Progenitor cell of endocrine pancreas (in vitro differentiated cells): ENCODE measurements at regions not wholly inside any gene's neighbourhood (a gene's known extent, or its start where the extent isn't known, plus 50 kb on each side); places are given as distances from the start of the nearest gene placed in this dataset.

Experiments
- DNase-seq: peaks from one replicate; pipeline ENCODE4 v3.0.0; 2021; ENCODE audit warnings: low spot score; ENCODE audit not compliant: unreplicated experiment
- H3K27ac Mint-ChIP-seq: 2 replicates; pipeline ENCODE4 v1.8.0; 2021; ENCODE audit warnings: mild to moderate bottlenecking, moderate library complexity, mixed read lengths
- H3K27me3 Mint-ChIP-seq: 2 replicates; pipeline ENCODE4 v1.8.0; 2021; ENCODE audit warnings: mixed read lengths
- H3K36me3 Mint-ChIP-seq: 2 replicates; pipeline ENCODE4 v1.8.0; 2022; ENCODE audit warnings: mixed read lengths; ENCODE audit not compliant: insufficient read depth
- H3K4me1 Mint-ChIP-seq: 2 replicates; pipeline ENCODE4 v1.8.0; 2021; ENCODE audit warnings: low read depth, mixed read lengths
- H3K4me3 Mint-ChIP-seq: 2 replicates; pipeline ENCODE4 v1.8.0; 2021; ENCODE audit warnings: low read depth, mild to moderate bottlenecking, moderate library complexity, mixed read lengths
- H3K9me3 Mint-ChIP-seq: 2 replicates; pipeline ENCODE4 v1.8.0; 2021; ENCODE audit warnings: low read depth, mixed read lengths
- TF ChIP-seq, protein P1 (sequence below): fragments of 200-600 bp; sonication (generic); IDR thresholded peaks from one replicate; pipeline ENCODE4 v1.5.0; 2021; ENCODE audit warnings: antibody characterized with exemption, mild to moderate bottlenecking; ENCODE audit not compliant: unreplicated experiment

DNA sequence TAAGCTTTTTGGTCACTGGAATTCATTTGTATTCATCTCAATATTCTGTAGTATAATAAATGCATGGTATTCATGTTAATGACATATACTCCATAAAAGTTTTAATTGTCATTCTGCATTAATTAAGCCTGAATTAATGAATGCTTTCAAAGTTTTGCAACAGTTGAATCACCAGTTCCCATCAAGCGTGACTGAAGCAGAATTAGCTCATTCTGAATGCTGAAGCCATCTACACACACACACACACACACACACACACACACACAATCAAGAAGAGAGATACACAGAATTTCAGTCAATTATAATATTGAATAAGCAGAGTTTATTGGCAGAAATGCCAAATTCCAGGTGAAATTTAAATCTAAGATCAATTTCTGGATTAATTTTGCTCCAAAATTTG is 252.1 kb upstream of the KCNMB2 start:
- TF ChIP-seq, protein P1, sequence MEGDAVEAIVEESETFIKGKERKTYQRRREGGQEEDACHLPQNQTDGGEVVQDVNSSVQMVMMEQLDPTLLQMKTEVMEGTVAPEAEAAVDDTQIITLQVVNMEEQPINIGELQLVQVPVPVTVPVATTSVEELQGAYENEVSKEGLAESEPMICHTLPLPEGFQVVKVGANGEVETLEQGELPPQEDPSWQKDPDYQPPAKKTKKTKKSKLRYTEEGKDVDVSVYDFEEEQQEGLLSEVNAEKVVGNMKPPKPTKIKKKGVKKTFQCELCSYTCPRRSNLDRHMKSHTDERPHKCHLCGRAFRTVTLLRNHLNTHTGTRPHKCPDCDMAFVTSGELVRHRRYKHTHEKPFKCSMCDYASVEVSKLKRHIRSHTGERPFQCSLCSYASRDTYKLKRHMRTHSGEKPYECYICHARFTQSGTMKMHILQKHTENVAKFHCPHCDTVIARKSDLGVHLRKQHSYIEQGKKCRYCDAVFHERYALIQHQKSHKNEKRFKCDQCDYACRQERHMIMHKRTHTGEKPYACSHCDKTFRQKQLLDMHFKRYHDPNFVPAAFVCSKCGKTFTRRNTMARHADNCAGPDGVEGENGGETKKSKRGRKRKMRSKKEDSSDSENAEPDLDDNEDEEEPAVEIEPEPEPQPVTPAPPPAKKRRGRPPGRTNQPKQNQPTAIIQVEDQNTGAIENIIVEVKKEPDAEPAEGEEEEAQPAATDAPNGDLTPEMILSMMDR = no peak
- H3K4me3 Mint-ChIP-seq = no peak overlapping the region
- H3K4me1 Mint-ChIP-seq = no peaks in the 10 kb centered on the region
- peaks cover 17% of the 10 kb centered on the region for H3K9me3 Mint-ChIP-seq
- H3K36me3 Mint-ChIP-seq = peaks cover 7% of the 10 kb centered on the region
- no peaks in the 10 kb centered on the region for H3K27me3 Mint-ChIP-seq
- H3K27ac Mint-ChIP-seq = no peak overlapping the region
- DNase-seq = no peak

DNA sequence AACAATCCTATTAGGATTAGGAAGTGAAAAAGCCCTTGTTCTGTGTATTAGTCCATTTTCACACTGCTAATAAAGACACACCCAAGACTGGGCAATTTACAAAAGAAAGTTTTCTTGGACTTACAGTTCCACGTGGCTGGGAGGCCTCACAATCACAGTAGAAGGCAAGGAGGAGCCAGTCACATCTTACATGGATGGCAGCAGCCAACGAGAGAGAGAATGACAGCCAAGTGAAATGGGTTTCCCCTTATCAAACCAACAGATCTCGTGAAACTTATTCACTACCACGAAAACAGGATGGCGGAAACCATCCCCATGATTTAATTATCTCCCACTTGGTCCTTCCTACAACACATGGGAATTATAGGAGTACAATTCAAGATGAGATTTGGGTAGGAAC is 248.2 kb upstream of the KCNMB2 start:
- Mint-ChIP-seq H3K36me3 (peaks cover 2% of the 10 kb centered on the region), H3K27me3 (no peaks in the 10 kb centered on the region), H3K4me3 (no peak overlapping the region), H3K9me3 (peaks cover 8% of the 10 kb centered on the region), H3K27ac (no peak overlapping the region), H3K4me1 (no peaks in the 10 kb centered on the region)
- TF ChIP-seq, protein P1 = no peak
- DNase-seq = no peak

DNA sequence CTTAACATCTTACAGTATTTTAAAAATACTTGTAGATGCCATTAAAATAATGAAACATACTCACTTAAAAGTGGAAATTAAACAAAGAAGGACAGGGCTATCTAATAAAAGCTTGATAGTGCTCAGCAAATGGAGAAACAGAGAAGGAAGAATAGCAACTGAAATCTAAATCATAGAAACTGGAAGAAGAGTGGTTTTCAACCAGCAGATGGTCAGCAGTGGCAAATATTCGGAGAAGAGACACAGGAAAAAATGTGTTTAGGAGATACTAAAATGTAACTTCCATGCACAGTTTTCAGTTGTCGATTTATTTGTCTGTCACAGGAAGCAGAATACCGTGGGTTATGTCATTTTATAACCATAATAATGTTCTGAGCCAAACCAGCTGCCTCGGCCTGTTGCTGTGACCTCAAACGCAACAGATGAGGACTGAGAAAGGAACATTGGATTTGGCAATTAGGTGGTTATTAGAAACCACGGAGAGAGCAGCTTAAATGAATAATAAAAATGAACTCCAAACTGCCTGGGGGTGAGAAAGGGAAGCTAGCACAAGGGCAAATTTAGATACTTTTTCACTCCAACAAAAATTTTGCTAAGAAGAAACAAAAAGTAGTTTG is 246.6 kb upstream of the KCNMB2 start:
- H3K27me3 Mint-ChIP-seq = no peaks in the 10 kb centered on the region
- no peak for DNase-seq
- H3K4me3 Mint-ChIP-seq = no peak overlapping the region
- no peak overlapping the region for H3K27ac Mint-ChIP-seq
- H3K9me3 Mint-ChIP-seq = peaks cover 8% of the 10 kb centered on the region
- TF ChIP-seq, protein P1 = no peak
- H3K36me3 Mint-ChIP-seq = peaks cover 2% of the 10 kb centered on the region
- H3K4me1 Mint-ChIP-seq = no peaks in the 10 kb centered on the region

DNA sequence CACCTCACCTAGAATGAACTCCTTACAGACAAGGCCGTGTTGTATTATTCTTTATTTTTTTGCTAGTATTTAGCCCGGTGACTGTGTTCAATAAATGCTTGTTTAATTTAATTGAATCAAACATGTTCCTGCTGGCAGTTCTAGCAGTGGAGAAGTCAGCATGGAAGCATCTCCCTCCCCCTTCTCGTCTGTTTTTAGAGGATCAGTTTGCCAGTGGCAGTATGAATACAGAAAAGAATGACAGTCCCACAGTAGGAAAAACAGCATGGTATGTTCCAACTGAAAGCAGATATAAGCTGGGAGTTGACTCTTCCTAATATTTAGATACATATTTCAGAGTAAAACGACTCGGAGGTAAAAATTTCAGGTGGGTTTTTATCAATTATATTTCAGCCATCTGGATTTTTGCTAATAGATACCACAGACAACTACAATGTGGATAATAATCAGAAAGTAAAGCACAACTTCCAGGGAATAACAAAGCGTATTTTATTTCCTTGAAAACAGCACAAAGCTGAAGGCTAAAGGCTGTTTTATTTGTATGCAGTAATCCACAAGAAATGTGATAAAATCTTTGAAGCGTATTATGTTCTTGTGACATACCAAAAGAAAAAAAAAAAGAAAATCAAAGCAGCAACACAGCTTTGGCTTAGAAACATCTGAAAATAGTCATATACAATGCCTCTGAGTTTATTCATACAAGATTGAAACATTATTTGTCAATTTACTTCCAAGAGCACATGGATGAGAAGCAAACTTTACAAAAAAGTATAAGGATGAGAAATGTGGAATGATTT is 244.5 kb upstream of the KCNMB2 start:
- TF ChIP-seq, protein P1 = no peak
- Mint-ChIP-seq H3K4me3 (no peak overlapping the region), H3K27me3 (no peaks in the 10 kb centered on the region), H3K4me1 (no peaks in the 10 kb centered on the region), H3K27ac (no peak overlapping the region), H3K9me3 (peaks cover 8% of the 10 kb centered on the region), H3K36me3 (peaks cover 2% of the 10 kb centered on the region)
- no peak for DNase-seq

DNA sequence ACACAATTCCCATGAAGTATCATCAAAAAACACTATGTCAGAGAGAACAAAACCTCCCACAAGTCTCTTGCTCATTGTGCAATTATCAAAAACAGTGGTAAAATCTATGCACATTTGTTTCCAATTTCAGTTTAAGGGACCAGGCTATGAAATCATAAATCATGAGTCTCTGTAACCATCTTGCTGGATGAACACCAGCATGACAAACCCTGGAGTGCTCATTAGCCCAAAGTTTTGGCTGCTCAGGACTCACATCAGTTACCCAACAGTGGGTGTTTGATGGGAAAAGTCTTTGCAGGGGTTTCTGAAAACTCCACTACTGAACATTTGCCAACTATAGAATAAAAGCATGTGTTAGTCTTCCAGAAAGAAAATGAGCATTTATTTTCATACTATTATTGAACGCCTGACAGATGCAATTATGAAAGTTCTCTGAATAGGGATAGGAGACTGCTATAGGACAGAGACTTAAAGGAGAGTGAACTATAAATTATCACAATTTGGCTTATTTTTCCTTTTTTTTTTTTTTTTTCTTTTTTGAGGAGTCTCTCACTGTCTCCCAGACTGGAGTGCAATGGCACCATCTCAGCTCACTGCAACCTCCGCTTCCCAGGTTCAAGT is 240.8 kb upstream of the KCNMB2 start:
- no peak overlapping the region for H3K27ac Mint-ChIP-seq

More for the DNA sequence above, 240.8 kb upstream of the KCNMB2 start:
- Mint-ChIP-seq H3K4me1 (no peaks in the 10 kb centered on the region), H3K4me3 (no peak overlapping the region), H3K36me3 (no peaks in the 10 kb centered on the region), H3K9me3 (no peaks in the 10 kb centered on the region), H3K27me3 (no peaks in the 10 kb centered on the region)
- no peak for DNase-seq
- TF ChIP-seq, protein P1 = no peak
